Naive thymus-derived CD4-positive, alpha-beta T cell (primary cell): ENCODE measurements at regions not wholly inside any gene's neighbourhood (a gene's known extent, or its start where the extent isn't known, plus 50 kb on each side); places are given as distances from the start of the nearest gene placed in this dataset.
"Not testable (repeated sequence)": the region's sequence is repeated elsewhere in the genome, so short reads cannot be mapped to it uniquely, and the experiment has no call there.

Source experiments
- ATAC-seq: fragments of 150-1000 bp; cut with Tn5 transposase; 2 replicates; pipeline ENCODE4 v1.10.0; 2021; ENCODE audit warnings: mild to moderate bottlenecking, moderate library complexity
- CTCF ChIA-PET: fragments of 350-600 bp; sonication (Branson Sonifier 250); formaldehyde crosslinking; loops from one replicate; lab custom pipeline; 2021; ENCODE audit warnings: antibody characterized with exemption; lab: Charles Lee
- POLR2A ChIA-PET: fragments of 350-600 bp; sonication (Branson Sonifier 250); formaldehyde crosslinking; loops from one replicate; lab custom pipeline; 2021; ENCODE audit warnings: antibody characterized with exemption, inconsistent platforms; lab: Charles Lee
- DNase-seq, 9 donors: peaks; one replicate each; pipeline versions ENCODE4 v3.0.0 to v3.0.0-alpha.2; 2020 to 2022; ENCODE audit warnings: mixed read lengths in 1 of 9
- H3K27ac ChIP-seq: one replicate; pipeline ENCODE4 v1.7.0; 2013; ENCODE audit warnings: mild to moderate bottlenecking, low read depth, low read length, moderate library complexity
- H3K27me3 ChIP-seq, 2 donors: one replicate each; pipeline ENCODE4 v1.7.0; 2013; ENCODE audit warnings: low read length in 2 of 2, mild to moderate bottlenecking in 2 of 2, moderate library complexity in 2 of 2; ENCODE audit not compliant: control insufficient read depth in 2 of 2, insufficient read depth in 2 of 2
- H3K36me3 ChIP-seq, 3 experiments: 1 replicate in 2 of 3; 2 replicates in 1 of 3; pipeline ENCODE4 v1.7.0; 2013; ENCODE audit warnings: low read length in 3 of 3, mild to moderate bottlenecking in 3 of 3, moderate library complexity in 1 of 3; ENCODE audit not compliant: insufficient read depth in 3 of 3, control insufficient read depth in 2 of 3
- H3K4me1 ChIP-seq, 2 donors: one replicate each; pipeline ENCODE4 v1.7.0; 2013; ENCODE audit warnings: low read length in 2 of 2, mild to moderate bottlenecking in 2 of 2, moderate library complexity in 1 of 2; ENCODE audit not compliant: control insufficient read depth in 2 of 2, insufficient read depth in 2 of 2
- H3K4me3 ChIP-seq: 2 replicates; pipeline ENCODE4 v1.7.0; 2013; ENCODE audit warnings: mild to moderate bottlenecking, low read length
- H3K9me3 ChIP-seq, 3 experiments: 1 replicate in 2 of 3; 2 replicates in 1 of 3; pipeline ENCODE4 v1.7.0; 2013; ENCODE audit warnings: low read length in 3 of 3; ENCODE audit not compliant: control insufficient read depth in 2 of 3
- H3K27ac Mint-ChIP-seq, 9 donors: one replicate each; pipeline ENCODE4 v1.8.0; 2020 to 2022; ENCODE audit warnings: mixed read lengths in 9 of 9, mild to moderate bottlenecking in 8 of 9, moderate library complexity in 5 of 9, inconsistent platforms in 2 of 9
- H3K27me3 Mint-ChIP-seq, 5 donors: one replicate each; pipeline ENCODE4 v1.8.0; 2021 to 2022; ENCODE audit warnings: mixed read lengths in 5 of 5, mild to moderate bottlenecking in 1 of 5
- H3K36me3 Mint-ChIP-seq, 5 donors: one replicate each; pipeline ENCODE4 v1.8.0; 2020 to 2022; ENCODE audit warnings: mixed read lengths in 5 of 5, mild to moderate bottlenecking in 3 of 5, inconsistent platforms in 1 of 5
- H3K4me1 Mint-ChIP-seq, 7 donors: one replicate each; pipeline ENCODE4 v1.8.0; 2020 to 2022; ENCODE audit warnings: mixed read lengths in 7 of 7, mild to moderate bottlenecking in 3 of 7, inconsistent platforms in 1 of 7
- H3K4me3 Mint-ChIP-seq, 10 donors: one replicate each; pipeline ENCODE4 v1.8.0; 2020 to 2022; ENCODE audit warnings: mild to moderate bottlenecking in 10 of 10, mixed read lengths in 10 of 10, moderate library complexity in 6 of 10, inconsistent platforms in 2 of 10
- H3K9me3 Mint-ChIP-seq, 11 donors: one replicate each; pipeline ENCODE4 v1.8.0; 2020 to 2022; ENCODE audit warnings: mixed read lengths in 11 of 11, mild to moderate bottlenecking in 4 of 11, inconsistent platforms in 1 of 11, moderate library complexity in 1 of 11
- intact Hi-C, 2 donors: fragments of 100-400 bp; cut with micrococcal nuclease; formaldehyde crosslinking; loops; one replicate each; pipeline ENCODE4 v1.15.1; 2023

DNA sequence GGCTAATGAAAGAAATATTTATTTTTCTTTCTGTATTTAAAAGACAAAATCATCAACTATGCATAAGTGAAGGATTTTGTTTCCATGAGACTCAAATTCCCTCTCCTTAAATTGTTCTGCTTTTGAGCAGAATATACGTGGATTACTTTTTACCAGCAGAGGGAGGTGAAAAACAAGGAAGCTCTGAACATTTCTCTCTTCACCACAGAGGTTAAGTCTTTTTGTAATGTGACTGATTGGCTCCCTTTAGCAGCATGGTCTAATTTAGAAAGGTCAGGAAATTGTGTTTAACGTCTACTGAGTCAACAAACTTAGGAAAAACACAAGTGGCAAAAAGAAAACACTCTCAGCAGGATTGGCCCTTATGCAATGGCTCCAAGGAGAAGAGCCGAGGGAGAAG is 55.1 kb upstream of the F9 start:
- Mint-ChIP-seq H3K4me1 (no peaks in the 10 kb centered on the region), H3K4me3 (no peak overlapping the region), H3K36me3 (no peaks in the 10 kb centered on the region), H3K9me3 (no peaks in the 10 kb centered on the region), H3K27me3 (peaks cover 0 to 11% (median 0%) of the 10 kb centered on the region in 5 donors), H3K27ac (no peak overlapping the region)
- Histone ChIP-seq H3K4me1 (no peaks in the 10 kb centered on the region), H3K27ac (no peak overlapping the region), H3K9me3 (no peaks in the 10 kb centered on the region), H3K36me3 (no peaks in the 10 kb centered on the region), H3K27me3 (no peaks in the 10 kb centered on the region), H3K4me3 (no peak overlapping the region)
- DNase-seq (no peak), ATAC-seq (no peak)
- intact Hi-C loops: no loop called here
- ChIA-PET CTCF (no interaction called here), POLR2A (no interaction called here)

DNA sequence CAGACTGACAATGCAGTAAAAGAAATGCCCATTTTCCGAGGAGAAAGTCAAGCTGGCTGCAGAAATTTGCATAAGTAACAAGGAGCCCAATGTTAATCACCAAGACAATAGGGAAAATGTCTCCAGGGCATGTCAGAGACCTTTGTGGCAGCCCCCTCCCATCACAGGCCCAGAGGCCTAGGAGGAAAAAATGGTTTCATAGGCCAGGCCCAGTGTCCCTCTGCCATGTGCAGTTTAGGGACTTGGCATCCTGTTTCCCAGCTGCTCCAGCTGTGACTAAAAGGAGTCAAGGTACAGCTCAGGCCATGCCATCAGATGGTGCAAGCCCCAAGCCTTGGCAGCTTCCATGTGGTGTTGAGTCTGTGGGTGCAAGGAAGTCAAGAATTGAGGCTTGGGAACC is 68.6 kb upstream of the F9 start:
- H3K36me3 ChIP-seq, POLR2A ChIA-PET, H3K27me3 ChIP-seq, intact Hi-C loops, CTCF ChIA-PET, H3K4me3 Mint-ChIP-seq, H3K4me3 ChIP-seq, H3K36me3 Mint-ChIP-seq, H3K4me1 ChIP-seq, H3K27ac ChIP-seq, DNase-seq, H3K4me1 Mint-ChIP-seq, ATAC-seq, H3K27ac Mint-ChIP-seq, H3K9me3 ChIP-seq, H3K27me3 Mint-ChIP-seq: not testable (repeated sequence)
- peaks cover 0 to 20% (median 4%) of the 10 kb centered on the region in 11 donors for H3K9me3 Mint-ChIP-seq

DNA sequence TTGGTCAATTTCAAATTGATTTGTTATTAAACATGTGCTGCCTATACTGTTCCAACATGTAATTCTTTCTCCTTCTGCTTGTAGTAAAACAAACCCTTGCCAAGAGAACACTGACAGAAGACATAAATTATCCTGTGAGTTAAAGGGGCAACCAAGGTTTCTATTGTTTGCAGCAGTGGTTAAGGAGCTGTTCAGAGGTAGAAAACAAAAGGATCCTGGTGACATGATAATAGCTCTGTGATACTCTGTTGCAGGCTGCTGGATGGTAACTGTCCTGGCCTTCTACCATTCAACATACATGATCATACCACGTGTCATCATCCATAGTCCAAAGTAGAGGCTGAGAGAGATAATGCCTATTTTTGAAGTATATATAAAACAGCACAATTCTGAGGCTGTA is 75.8 kb upstream of the F9 start:
- Mint-ChIP-seq H3K4me1 (peaks cover 0 to 1% (median 0%) of the 10 kb centered on the region in 7 donors), H3K27ac (no peak overlapping the region), H3K27me3 (peaks cover 0 to 6% (median 0%) of the 10 kb centered on the region in 5 donors), H3K4me3 (no peak overlapping the region), H3K36me3 (no peaks in the 10 kb centered on the region), H3K9me3 (no peaks in the 10 kb centered on the region)
- intact Hi-C loops: no loop called here
- ChIA-PET POLR2A (no interaction called here), CTCF (no interaction called here)
- Histone ChIP-seq H3K27ac (no peak overlapping the region), H3K4me3 (no peak overlapping the region), H3K27me3 (no peaks in the 10 kb centered on the region), H3K4me1 (no peaks in the 10 kb centered on the region), H3K36me3 (no peaks in the 10 kb centered on the region), H3K9me3 (no peaks in the 10 kb centered on the region)
- ATAC-seq (no peak), DNase-seq (no peak)

DNA sequence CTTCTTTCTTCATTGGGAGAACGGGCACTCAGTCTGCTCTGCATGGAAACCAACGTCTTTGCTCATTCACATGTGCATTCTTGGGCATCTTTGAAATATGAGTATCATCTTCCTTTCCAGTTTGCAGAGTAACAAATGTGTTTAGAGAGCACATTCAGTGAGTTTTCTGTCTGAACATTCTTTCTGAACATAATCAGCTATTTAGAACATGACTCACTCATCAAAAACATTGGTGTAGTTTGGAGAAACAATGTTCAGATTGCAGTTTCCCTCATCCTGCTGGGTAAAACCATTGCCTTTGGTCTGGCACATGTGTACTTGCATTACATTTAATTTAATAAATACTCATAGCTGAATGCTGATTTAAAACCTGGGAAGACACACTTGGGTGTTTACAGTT is 81.5 kb upstream of the F9 start:
- peaks cover 0 to 5% (median 0%) of the 10 kb centered on the region in 5 donors for H3K27me3 Mint-ChIP-seq
- ATAC-seq (no peak), DNase-seq (no peak)
- no peaks in the 10 kb centered on the region for H3K9me3 ChIP-seq
- H3K4me1 Mint-ChIP-seq: peaks cover 0 to 1% (median 0%) of the 10 kb centered on the region in 7 donors
- H3K36me3 Mint-ChIP-seq: no peaks in the 10 kb centered on the region
- H3K27ac Mint-ChIP-seq: no peak overlapping the region
- H3K4me3 ChIP-seq: no peak overlapping the region
- H3K4me3 Mint-ChIP-seq: no peak overlapping the region
- no peaks in the 10 kb centered on the region for H3K4me1 ChIP-seq
- POLR2A ChIA-PET: no interaction called here
- no peaks in the 10 kb centered on the region for H3K36me3 ChIP-seq
- CTCF ChIA-PET: no interaction called here
- intact Hi-C loops: no loop called here
- H3K27me3 ChIP-seq: no peaks in the 10 kb centered on the region
- no peak overlapping the region for H3K27ac ChIP-seq
- H3K9me3 Mint-ChIP-seq: peaks cover 0 to 5% (median 0%) of the 10 kb centered on the region in 11 donors

DNA sequence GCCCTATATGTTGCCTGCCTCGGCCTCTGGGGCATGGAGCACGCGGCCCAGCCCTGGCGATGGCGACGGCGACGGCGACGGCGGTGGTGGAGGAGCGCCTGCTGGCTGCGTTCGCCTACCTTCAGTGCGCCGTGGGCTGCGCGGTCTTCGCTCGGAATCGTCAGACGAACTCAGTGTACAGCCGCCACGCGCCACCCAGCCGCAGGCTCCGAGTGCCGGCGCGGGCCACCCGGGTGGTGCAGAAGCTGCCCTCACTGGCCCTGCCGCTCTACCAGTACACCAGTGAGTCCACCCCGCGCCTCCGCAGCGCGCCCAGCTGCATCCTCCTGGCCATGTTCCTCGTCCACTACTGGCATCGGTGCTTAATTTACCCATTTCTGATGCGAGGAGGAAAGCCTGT is 83.7 kb upstream of the F9 start:
- no peak overlapping the region for H3K4me3 ChIP-seq
- H3K36me3 ChIP-seq: no peaks in the 10 kb centered on the region
- ATAC-seq (no peak), DNase-seq (no peak)
- Mint-ChIP-seq H3K4me1 (no peaks in the 10 kb centered on the region), H3K9me3 (peaks cover 0 to 5% (median 3%) of the 10 kb centered on the region in 11 donors), H3K4me3 (no peak overlapping the region), H3K36me3 (no peaks in the 10 kb centered on the region), H3K27ac (no peak overlapping the region), H3K27me3 (peaks cover 0 to 5% (median 0%) of the 10 kb centered on the region in 5 donors)
- no peaks in the 10 kb centered on the region for H3K27me3 ChIP-seq
- ChIA-PET POLR2A (no interaction called here), CTCF (no interaction called here)
- no peak overlapping the region for H3K27ac ChIP-seq
- intact Hi-C loops: no loop called here
- no peaks in the 10 kb centered on the region for H3K9me3 ChIP-seq
- H3K4me1 ChIP-seq: no peaks in the 10 kb centered on the region

DNA sequence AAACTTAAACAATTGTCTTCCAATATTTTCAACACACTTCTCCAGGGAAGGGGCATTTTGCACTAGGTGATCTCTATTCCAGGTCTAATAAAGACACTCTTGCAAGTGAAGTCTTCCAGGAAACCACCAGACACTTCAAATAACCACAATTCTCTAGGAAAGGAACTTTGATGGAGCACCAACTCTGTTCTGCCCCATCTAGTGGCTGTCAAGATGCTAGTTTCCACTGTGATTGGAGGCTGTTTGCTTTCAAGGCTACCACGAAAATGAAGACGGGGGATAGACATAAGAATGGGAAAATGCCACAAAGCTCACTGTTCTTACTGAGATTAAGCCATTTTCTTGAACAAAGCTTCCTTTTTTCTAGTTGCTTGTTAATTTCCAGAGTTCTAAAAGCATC is 100.6 kb upstream of the F9 start:
- Mint-ChIP-seq H3K4me3 (no peak overlapping the region), H3K9me3 (peaks cover 0 to 1% (median 0%) of the 10 kb centered on the region in 11 donors), H3K4me1 (no peaks in the 10 kb centered on the region), H3K36me3 (no peaks in the 10 kb centered on the region), H3K27me3 (peaks cover 0 to 6% (median 5%) of the 10 kb centered on the region in 5 donors), H3K27ac (no peak overlapping the region)
- no peak overlapping the region for H3K4me3 ChIP-seq
- CTCF ChIA-PET: no interaction called here
- intact Hi-C loops: no loop called here
- H3K4me1 ChIP-seq: no peaks in the 10 kb centered on the region
- POLR2A ChIA-PET: no interaction called here
- no peaks in the 10 kb centered on the region for H3K27me3 ChIP-seq
- H3K27ac ChIP-seq: no peak overlapping the region
- no peaks in the 10 kb centered on the region for H3K9me3 ChIP-seq
- ATAC-seq (no peak), DNase-seq (no peak)
- H3K36me3 ChIP-seq: no peaks in the 10 kb centered on the region

DNA sequence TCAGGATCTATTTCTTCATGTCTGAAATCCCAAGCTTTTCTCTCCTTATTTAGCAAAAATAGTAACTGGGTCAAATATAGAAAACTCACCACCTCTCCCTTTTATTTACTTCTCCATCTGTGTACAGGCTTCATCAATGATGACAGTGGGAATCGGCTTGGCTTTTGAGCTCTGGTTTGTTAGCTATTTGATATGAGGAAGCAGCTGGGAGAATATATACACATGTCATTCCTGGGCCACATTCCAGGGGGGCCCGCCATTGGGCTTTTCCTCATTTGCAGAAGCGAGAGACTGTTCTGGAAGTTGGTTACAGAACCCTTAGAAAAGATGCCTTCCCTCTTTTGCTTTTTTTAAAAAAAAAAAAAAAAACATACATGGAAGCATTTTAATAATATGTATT is 107.4 kb upstream of the F9 start:
- peaks cover 0 to 3% (median 0%) of the 10 kb centered on the region in 5 donors for H3K27me3 Mint-ChIP-seq

More for the DNA sequence above, 107.4 kb upstream of the F9 start:
- intact Hi-C loops: no loop called here
- ATAC-seq: no peak
- H3K27me3 ChIP-seq: no peaks in the 10 kb centered on the region
- no peaks in the 10 kb centered on the region for H3K4me1 ChIP-seq
- Mint-ChIP-seq H3K4me1 (no peaks in the 10 kb centered on the region), H3K27ac (no peak overlapping the region), H3K9me3 (no peaks in the 10 kb centered on the region), H3K36me3 (no peaks in the 10 kb centered on the region), H3K4me3 (no peak overlapping the region)
- H3K27ac ChIP-seq: no peak overlapping the region
- no peak for DNase-seq
- no peaks in the 10 kb centered on the region for H3K36me3 ChIP-seq
- ChIA-PET CTCF (no interaction called here), POLR2A (no interaction called here)
- H3K9me3 ChIP-seq: no peaks in the 10 kb centered on the region
- H3K4me3 ChIP-seq: no peak overlapping the region
